C4-2B (cell line): ENCODE measurements at regions not wholly inside any gene's neighbourhood (a gene's known extent, or its start where the extent isn't known, plus 50 kb on each side); places are given as distances from the start of the nearest gene placed in this dataset.

ENCODE experiments used
- H3K27ac ChIP-seq: fragments of 450-650 bp; 2 replicates; pipeline ENCODE4 v1.5.1; 2017
- CTCF ChIP-seq: fragments of 450-650 bp; conservative IDR thresholded peaks from 2 replicates; pipeline ENCODE4 v1.5.1; 2017; ENCODE audit warnings: mild to moderate bottlenecking
- ZFX ChIP-seq: fragments of 450-650 bp; IDR thresholded peaks from 2 replicates; pipeline ENCODE4 v1.6.1; 2017

GRCh38 chr5:62790348-62790747, 211.7 kb downstream of the LRRC70 start:
- TF ChIP-seq ZFX, result no peak
- no peak for TF ChIP-seq CTCF
- no peak overlapping the region for H3K27ac ChIP-seq

- TF ChIP-seq CTCF (no peak), ZFX (no peak)
- no peak overlapping the region for H3K27ac ChIP-seq
Observed at GRCh38 chr5:62786099-62786498, 207.5 kb downstream of the LRRC70 start.

- no peak overlapping the region for H3K27ac ChIP-seq
- TF ChIP-seq ZFX (no peak), CTCF (no peak)
Observed at GRCh38 chr5:62785588-62785987, 207.0 kb downstream of the LRRC70 start.

- H3K27ac ChIP-seq, result no peak overlapping the region
- TF ChIP-seq CTCF, result no peak
- no peak for TF ChIP-seq ZFX
Observed at GRCh38 chr5:62783374-62784057, 204.9 kb downstream of the LRRC70 start.

DNA sequence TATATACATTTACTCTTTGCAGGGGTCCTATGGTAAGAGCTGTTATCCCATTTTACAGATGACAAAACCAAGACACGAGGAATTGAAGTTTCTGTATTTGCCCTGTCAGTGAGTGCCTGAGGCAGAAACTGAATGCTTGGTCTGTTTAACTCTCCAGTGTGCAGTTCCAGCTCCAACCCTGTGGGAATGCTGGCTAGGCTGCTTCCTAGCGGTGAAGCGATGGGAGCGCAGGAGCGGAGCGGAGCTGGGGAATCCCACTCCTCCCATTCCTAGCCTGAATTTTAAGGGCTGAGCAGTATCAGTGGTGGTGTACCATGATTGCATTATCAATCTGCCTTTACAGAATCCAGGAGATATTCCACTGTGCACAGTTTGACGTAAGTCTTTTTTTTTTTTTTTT, 202.3 kb downstream of the LRRC70 start:
- H3K27ac ChIP-seq, result no peak overlapping the region
- no peak for TF ChIP-seq ZFX
- TF ChIP-seq CTCF, result no peak; the same call in 1 of the 2 replicates

DNA sequence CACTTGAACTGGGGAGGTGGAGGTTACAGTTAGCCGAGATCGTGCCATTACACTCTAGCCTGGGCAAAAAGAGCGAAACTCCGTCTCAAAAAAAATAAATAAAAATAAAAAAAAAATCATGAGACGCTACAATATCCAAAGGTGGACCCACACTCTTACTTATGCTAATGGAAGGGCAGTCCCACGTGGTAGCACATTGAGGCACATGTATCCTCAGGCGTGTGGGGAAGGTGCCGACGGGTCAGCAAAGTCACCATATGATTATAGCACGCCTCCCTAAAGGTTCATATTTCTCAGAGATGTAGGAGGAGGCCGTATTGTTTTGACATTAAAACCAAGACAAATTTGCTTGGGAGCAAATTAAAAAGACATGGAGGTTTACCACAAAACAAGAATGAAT, 201.6 kb downstream of the LRRC70 start:
- no peak overlapping the region for H3K27ac ChIP-seq
- TF ChIP-seq ZFX, result no peak
- no peak for TF ChIP-seq CTCF

GRCh38 chr5:62779010-62779422, 200.4 kb downstream of the LRRC70 start:
- TF ChIP-seq ZFX, result no peak
- TF ChIP-seq CTCF, result peak; percentile 89
- H3K27ac ChIP-seq, result no peak overlapping the region
